PFSK-1 (cell line): ENCODE measurements at regions not wholly inside any gene's neighbourhood (a gene's known extent, or its start where the extent isn't known, plus 50 kb on each side); places are given as distances from the start of the nearest gene placed in this dataset.

Experiments
- FOXP2 ChIP-seq: optimal IDR thresholded peaks from 2 replicates; pipeline ENCODE3; 2011; ENCODE audit warnings: borderline replicate concordance, control low read depth, inconsistent platforms; ENCODE audit not compliant: insufficient read depth; ENCODE audit errors: extremely low read length, extremely low read depth
- POLR2AphosphoS5 ChIP-seq: IDR thresholded peaks from 2 replicates; pipeline ENCODE4 v1.6.1; 2012; ENCODE audit warnings: low read depth, mild to moderate bottlenecking, control low read depth, low read length, moderate library complexity
- SIN3A ChIP-seq: IDR thresholded peaks from 2 replicates; pipeline ENCODE4 v1.6.1; 2012; ENCODE audit warnings: mild to moderate bottlenecking, low read length, moderate library complexity, borderline replicate concordance; ENCODE audit not compliant: insufficient read depth
- TAF1 ChIP-seq: IDR thresholded peaks from 2 replicates; pipeline ENCODE4 v1.6.1; 2012; ENCODE audit warnings: low read length, control low read depth, borderline replicate concordance; ENCODE audit not compliant: insufficient read depth
- TF ChIP-seq, protein P1 (sequence below), 2 experiments: IDR thresholded peaks; 2 replicates each; pipeline versions ENCODE4 v1.6.1 to v1.8.0; 2011 to 2012; ENCODE audit warnings: low read depth in 2 of 2, low read length in 2 of 2, control low read depth in 1 of 2, inconsistent platforms in 1 of 2, mild to moderate bottlenecking in 1 of 2, moderate library complexity in 1 of 2; ENCODE audit not compliant: insufficient read depth in 1 of 2

DNA sequence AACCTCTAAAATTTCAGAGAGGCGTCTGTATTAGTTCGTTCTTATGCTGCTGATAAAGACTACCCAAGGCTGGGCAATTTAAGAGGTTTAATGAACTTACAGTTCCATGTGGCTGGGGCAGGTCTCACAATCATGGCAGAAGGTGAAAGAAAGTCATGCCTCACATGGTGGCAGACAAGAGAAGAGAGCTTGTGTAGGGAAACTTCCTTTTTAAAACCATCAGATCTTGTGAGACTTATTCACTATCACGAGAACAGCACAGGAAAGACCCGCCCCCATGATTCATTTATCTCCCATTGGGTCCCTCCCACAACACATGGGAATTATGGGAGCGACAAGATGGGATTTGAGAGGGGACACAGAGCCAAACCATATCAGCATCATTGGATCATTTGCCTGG, 183.2 kb upstream of the SIX2 start:
- no peak for TF ChIP-seq FOXP2
- TF ChIP-seq, protein P1, sequence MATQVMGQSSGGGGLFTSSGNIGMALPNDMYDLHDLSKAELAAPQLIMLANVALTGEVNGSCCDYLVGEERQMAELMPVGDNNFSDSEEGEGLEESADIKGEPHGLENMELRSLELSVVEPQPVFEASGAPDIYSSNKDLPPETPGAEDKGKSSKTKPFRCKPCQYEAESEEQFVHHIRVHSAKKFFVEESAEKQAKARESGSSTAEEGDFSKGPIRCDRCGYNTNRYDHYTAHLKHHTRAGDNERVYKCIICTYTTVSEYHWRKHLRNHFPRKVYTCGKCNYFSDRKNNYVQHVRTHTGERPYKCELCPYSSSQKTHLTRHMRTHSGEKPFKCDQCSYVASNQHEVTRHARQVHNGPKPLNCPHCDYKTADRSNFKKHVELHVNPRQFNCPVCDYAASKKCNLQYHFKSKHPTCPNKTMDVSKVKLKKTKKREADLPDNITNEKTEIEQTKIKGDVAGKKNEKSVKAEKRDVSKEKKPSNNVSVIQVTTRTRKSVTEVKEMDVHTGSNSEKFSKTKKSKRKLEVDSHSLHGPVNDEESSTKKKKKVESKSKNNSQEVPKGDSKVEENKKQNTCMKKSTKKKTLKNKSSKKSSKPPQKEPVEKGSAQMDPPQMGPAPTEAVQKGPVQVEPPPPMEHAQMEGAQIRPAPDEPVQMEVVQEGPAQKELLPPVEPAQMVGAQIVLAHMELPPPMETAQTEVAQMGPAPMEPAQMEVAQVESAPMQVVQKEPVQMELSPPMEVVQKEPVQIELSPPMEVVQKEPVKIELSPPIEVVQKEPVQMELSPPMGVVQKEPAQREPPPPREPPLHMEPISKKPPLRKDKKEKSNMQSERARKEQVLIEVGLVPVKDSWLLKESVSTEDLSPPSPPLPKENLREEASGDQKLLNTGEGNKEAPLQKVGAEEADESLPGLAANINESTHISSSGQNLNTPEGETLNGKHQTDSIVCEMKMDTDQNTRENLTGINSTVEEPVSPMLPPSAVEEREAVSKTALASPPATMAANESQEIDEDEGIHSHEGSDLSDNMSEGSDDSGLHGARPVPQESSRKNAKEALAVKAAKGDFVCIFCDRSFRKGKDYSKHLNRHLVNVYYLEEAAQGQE (IDR thresholded peaks at IDR 0.05; ENCODE audit: insufficient read depth in 1 of 2, low read depth in 2 of 2, low read length in 2 of 2), result no peak
- no peak for TF ChIP-seq POLR2AphosphoS5
- TF ChIP-seq SIN3A, result no peak
- TF ChIP-seq TAF1, result no peak

DNA sequence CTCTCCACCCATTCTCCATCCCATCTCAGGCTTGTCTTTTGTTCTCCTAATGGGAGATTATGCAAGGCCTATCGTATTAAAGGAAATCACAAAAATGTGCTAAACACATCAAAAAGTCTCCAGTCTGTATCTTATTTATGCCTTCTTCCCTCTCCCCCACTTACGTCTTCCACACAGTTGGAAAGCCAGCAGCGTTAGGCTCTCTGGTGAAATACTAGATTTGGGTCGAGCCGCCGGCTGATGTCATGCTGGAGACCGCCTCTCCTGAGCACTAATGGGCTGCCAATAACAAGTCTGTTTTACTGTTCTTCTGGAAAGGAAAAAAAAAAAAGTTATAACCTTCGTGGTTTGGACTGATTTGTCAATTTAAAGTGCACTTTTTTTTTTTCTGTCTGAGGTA, 182.7 kb upstream of the SIX2 start:
- TF ChIP-seq, protein P1 (IDR thresholded peaks at IDR 0.05; ENCODE audit: insufficient read depth in 1 of 2, low read depth in 2 of 2, low read length in 2 of 2), result no peak
- no peak for TF ChIP-seq TAF1
- no peak for TF ChIP-seq POLR2AphosphoS5
- no peak for TF ChIP-seq SIN3A
- no peak for TF ChIP-seq FOXP2

DNA sequence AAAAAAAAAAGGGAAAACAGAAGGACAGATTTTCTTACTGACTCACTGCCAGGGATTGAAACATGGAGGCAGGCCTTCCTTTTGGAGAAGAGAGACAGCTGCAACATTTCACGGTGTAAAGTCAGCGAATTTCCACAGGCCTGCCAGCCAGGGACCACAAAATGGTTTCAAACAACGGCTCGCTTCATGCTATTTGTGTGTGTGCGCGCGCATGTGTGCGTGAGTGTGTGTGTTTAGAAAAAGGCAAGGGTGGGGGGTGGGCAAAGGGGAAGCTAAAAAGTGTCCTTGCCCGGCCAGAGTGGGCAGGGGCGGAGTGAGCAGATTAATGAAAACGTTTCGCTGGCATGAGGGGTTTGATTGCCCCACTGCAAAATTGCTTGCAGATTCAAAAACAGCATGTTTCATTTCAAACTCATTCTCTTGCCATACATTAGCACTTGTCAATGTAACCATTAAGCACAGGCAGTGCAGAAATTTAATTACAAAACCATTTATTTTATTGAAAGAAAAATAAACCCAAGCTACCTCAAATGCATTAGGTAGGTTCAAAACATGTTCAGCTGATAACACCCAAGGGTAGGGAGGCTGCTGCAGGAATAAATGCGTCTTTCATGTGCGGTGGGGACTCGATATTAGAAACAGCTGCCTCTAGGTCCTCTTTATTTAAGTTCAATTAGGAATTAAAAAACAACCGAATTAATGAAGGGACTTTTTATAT, 182.1 kb upstream of the SIX2 start:
- TF ChIP-seq TAF1, result no peak
- TF ChIP-seq SIN3A, result no peak
- TF ChIP-seq FOXP2, result no peak
- TF ChIP-seq POLR2AphosphoS5, result no peak
- TF ChIP-seq, protein P1 (IDR thresholded peaks at IDR 0.05; ENCODE audit: insufficient read depth in 1 of 2, low read depth in 2 of 2, low read length in 2 of 2), result no peak

DNA sequence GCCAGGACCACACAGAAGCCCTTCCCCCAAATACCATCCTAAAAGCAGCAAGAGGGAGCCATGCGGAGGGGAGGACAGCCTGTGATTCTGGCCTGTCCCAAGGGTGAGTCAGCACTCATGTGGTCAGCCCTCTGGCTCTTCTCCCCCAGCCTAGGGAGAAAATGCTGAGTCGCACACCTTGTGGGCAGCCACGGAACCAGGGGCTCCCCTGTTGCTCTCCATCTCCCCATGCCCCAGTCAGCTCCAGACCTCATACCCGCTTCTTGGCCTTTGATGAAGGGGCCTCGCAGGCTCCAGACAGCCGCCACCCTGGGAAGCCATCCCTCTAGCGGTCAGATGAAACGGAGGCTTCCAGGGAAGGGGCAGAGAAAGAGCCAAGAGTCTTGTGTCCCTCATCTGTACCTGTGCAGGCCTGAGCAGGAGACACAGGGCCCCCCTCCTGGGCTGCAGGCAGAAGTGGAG, 181.3 kb upstream of the SIX2 start:
- TF ChIP-seq SIN3A (no peak), TAF1 (no peak), FOXP2 (no peak), POLR2AphosphoS5 (no peak)
- TF ChIP-seq, protein P1 (IDR thresholded peaks at IDR 0.05; ENCODE audit: insufficient read depth in 1 of 2, low read depth in 2 of 2, low read length in 2 of 2), result no peak
